ENCODE measurements at regions not wholly inside any gene's neighbourhood (a gene's known extent, or its start where the extent isn't known, plus 50 kb on each side); places are given as distances from the start of the nearest gene placed in this dataset.
A peak's percentile ranks its signal among the peaks of the same experiment; 100 is the strongest.
"Not testable (repeated sequence)": the region's sequence is repeated elsewhere in the genome, so short reads cannot be mapped to it uniquely, and the experiment has no call there.

- DNase-seq (ENCODE audit: low read depth): not testable (repeated sequence)
These were observed 90.6 kb upstream of the HMGA2 start for GRCh38 chr12:65733643-65734042.

- no peak for DNase-seq (ENCODE audit: low read depth)
These were observed 90.1 kb upstream of the HMGA2 start for GRCh38 chr12:65734226-65734625.

GRCh38 chr12:65739606-65740005 is 84.7 kb upstream of the HMGA2 start:
- DNase-seq (ENCODE audit: low read depth): no peak

- DNase-seq (ENCODE audit: low read depth): peak; percentile 17
These were observed 83.8 kb upstream of the HMGA2 start for GRCh38 chr12:65740506-65740872.

- DNase-seq (ENCODE audit: low read depth): peak; percentile 58
These were observed 83.2 kb upstream of the HMGA2 start for GRCh38 chr12:65740873-65741600.

GRCh38 chr12:65741656-65742017 is 82.6 kb upstream of the HMGA2 start:
- DNase-seq (ENCODE audit: low read depth): peak; percentile 24

- DNase-seq (ENCODE audit: low read depth): peak; percentile 9
These were observed 82.0 kb upstream of the HMGA2 start for GRCh38 chr12:65742018-65743010.

- not testable (repeated sequence) for DNase-seq (ENCODE audit: low read depth)
These were observed 79.9 kb upstream of the HMGA2 start for GRCh38 chr12:65744236-65744840.

GRCh38 chr12:65747338-65747737 is 76.9 kb upstream of the HMGA2 start:
- no peak for DNase-seq (ENCODE audit: low read depth)

GRCh38 chr12:65748332-65748731 is 76.0 kb upstream of the HMGA2 start:
- DNase-seq (ENCODE audit: low read depth): no peak

GRCh38 chr12:65754290-65754689 is 70.0 kb upstream of the HMGA2 start:
- DNase-seq (ENCODE audit: low read depth): no peak

GRCh38 chr12:65754744-65755595 is 69.3 kb upstream of the HMGA2 start:
- DNase-seq (ENCODE audit: low read depth): peak; percentile 13

GRCh38 chr12:65755596-65755978 is 68.7 kb upstream of the HMGA2 start:
- DNase-seq (ENCODE audit: low read depth): peak; percentile 43

- DNase-seq (ENCODE audit: low read depth): no peak
These were observed 68.0 kb upstream of the HMGA2 start for GRCh38 chr12:65756267-65756666.

GRCh38 chr12:65756956-65757511 is 67.2 kb upstream of the HMGA2 start:
- no peak for DNase-seq (ENCODE audit: low read depth)

- no peak for DNase-seq (ENCODE audit: low read depth)
These were observed 65.9 kb upstream of the HMGA2 start for GRCh38 chr12:65758401-65758800.

GRCh38 chr12:65759735-65760134 is 64.5 kb upstream of the HMGA2 start:
- no peak for DNase-seq (ENCODE audit: low read depth)

- DNase-seq (ENCODE audit: low read depth): no peak
These were observed 63.0 kb upstream of the HMGA2 start for GRCh38 chr12:65761301-65761700.

GRCh38 chr12:65764325-65764724 is 60.0 kb upstream of the HMGA2 start:
- DNase-seq (ENCODE audit: low read depth): no peak

- peak; percentile 74 for DNase-seq (ENCODE audit: low read depth)
These were observed 58.9 kb upstream of the HMGA2 start for GRCh38 chr12:65765436-65765813.

- DNase-seq (ENCODE audit: low read depth): no peak
These were observed 54.4 kb upstream of the HMGA2 start for GRCh38 chr12:65769880-65770279.

All from amniotic epithelial cell (primary cell).